Ureter (tissue), 1 donor: ENCODE measurements at regions not wholly inside any gene's neighbourhood (a gene's known extent, or its start where the extent isn't known, plus 50 kb on each side); places are given as distances from the start of the nearest gene placed in this dataset.

Experiments used
- DNase-seq: peaks from one replicate; pipeline ENCODE4 v3.0.0-alpha.2; 2020; ENCODE audit warnings: low spot score
- donor health status: DM: yes; HTN: yes; CAD: no.

- no peak for DNase-seq
Observed at GRCh38 chr2:12059616-12060441, 313.4 kb downstream of the LPIN1 start.

- no peak for DNase-seq
Observed at GRCh38 chr2:12060886-12061285, 314.5 kb downstream of the LPIN1 start.

- no peak for DNase-seq
Observed at GRCh38 chr2:12061286-12062052, 315.0 kb downstream of the LPIN1 start.

- DNase-seq: no peak
Observed at GRCh38 chr2:12062053-12062395, 315.6 kb downstream of the LPIN1 start.

GRCh38 chr2:12063210-12063609 lies 316.8 kb downstream of the LPIN1 start:
- no peak for DNase-seq

GRCh38 chr2:12064153-12064552 lies 317.7 kb downstream of the LPIN1 start:
- no peak for DNase-seq

- DNase-seq: no peak
Observed at GRCh38 chr2:12066116-12066515, 319.7 kb downstream of the LPIN1 start.

- no peak for DNase-seq
Observed at GRCh38 chr2:12066986-12067385, 320.6 kb downstream of the LPIN1 start.

GRCh38 chr2:12068796-12069538 lies 322.5 kb downstream of the LPIN1 start:
- DNase-seq: no peak

- DNase-seq: no peak
Observed at GRCh38 chr2:12070153-12070552, 323.7 kb downstream of the LPIN1 start.

- no peak for DNase-seq
Observed at GRCh38 chr2:12070581-12070980, 324.1 kb downstream of the LPIN1 start.

GRCh38 chr2:12071318-12071717 lies 324.9 kb downstream of the LPIN1 start:
- DNase-seq: no peak

GRCh38 chr2:12073217-12073852 lies 326.9 kb downstream of the LPIN1 start:
- no peak for DNase-seq

GRCh38 chr2:12074126-12074844 lies 327.9 kb downstream of the LPIN1 start:
- no peak for DNase-seq

GRCh38 chr2:12074845-12075217 lies 328.4 kb downstream of the LPIN1 start:
- no peak for DNase-seq

GRCh38 chr2:12075603-12076002 lies 329.2 kb downstream of the LPIN1 start:
- no peak for DNase-seq

- DNase-seq: no peak
Observed at GRCh38 chr2:12076810-12077209, 330.4 kb downstream of the LPIN1 start.

GRCh38 chr2:12080360-12080759 lies 333.9 kb downstream of the LPIN1 start:
- no peak for DNase-seq

GRCh38 chr2:12081481-12082210 lies 335.2 kb downstream of the LPIN1 start:
- no peak for DNase-seq

GRCh38 chr2:12083081-12083581 lies 336.7 kb downstream of the LPIN1 start:
- DNase-seq: no peak
